ENCODE measurements at regions not wholly inside any gene's neighbourhood (a gene's known extent, or its start where the extent isn't known, plus 50 kb on each side); places are given as distances from the start of the nearest gene placed in this dataset.
"Not testable (repeated sequence)": the region's sequence is repeated elsewhere in the genome, so short reads cannot be mapped to it uniquely, and the experiment has no call there.

- Histone ChIP-seq H3K4me3 (ENCODE audit: low read depth, low read length) (no peak overlapping the region), H3K27me3 (ENCODE audit: control insufficient read depth, insufficient read depth, low read length) (no peaks in the 10 kb centered on the region), H3K9me3 (ENCODE audit: control insufficient read depth, insufficient read depth, low read length) (peaks cover 1% of the 10 kb centered on the region), H3K4me1 (ENCODE audit: control insufficient read depth, insufficient read depth, low read length) (no peaks in the 10 kb centered on the region), H3K36me3 (ENCODE audit: control insufficient read depth, insufficient read depth, low read length) (no peaks in the 10 kb centered on the region), H3K27ac (ENCODE audit: low read depth, low read length) (no peak overlapping the region)
- WGBS (ENCODE audit: insufficient coverage), result 52% methylated on average over 4 of the region's 10 CpGs
- DNase-seq (ENCODE audit: low read depth in 4 of 6, low spot score in 6 of 6), result peak in 1 of 6 donors; percentile 25
Observed at GRCh38 chr2:106323337-106324013, 129.4 kb upstream of the UXS1 start.

GRCh38 chr2:106322281-106322680 is 128.2 kb upstream of the UXS1 start:
- no peak for DNase-seq (ENCODE audit: low read depth in 4 of 6, low spot score in 6 of 6)
- peaks cover 1% of the 10 kb centered on the region for H3K9me3 ChIP-seq (ENCODE audit: control insufficient read depth, insufficient read depth, low read length)
- no peaks in the 10 kb centered on the region for H3K27me3 ChIP-seq (ENCODE audit: control insufficient read depth, insufficient read depth, low read length)
- no peaks in the 10 kb centered on the region for H3K36me3 ChIP-seq (ENCODE audit: control insufficient read depth, insufficient read depth, low read length)
- H3K4me1 ChIP-seq (ENCODE audit: control insufficient read depth, insufficient read depth, low read length), result no peaks in the 10 kb centered on the region
- no peak overlapping the region for H3K27ac ChIP-seq (ENCODE audit: low read depth, low read length)
- no peak overlapping the region for H3K4me3 ChIP-seq (ENCODE audit: low read depth, low read length)
- 81% methylated on average over 5 of the region's 5 CpGs for WGBS (ENCODE audit: insufficient coverage)

GRCh38 chr2:106320439-106320838 is 126.3 kb upstream of the UXS1 start:
- not testable (repeated sequence) for H3K9me3 ChIP-seq (ENCODE audit: control insufficient read depth, insufficient read depth, low read length); H3K27ac ChIP-seq (ENCODE audit: low read depth, low read length); H3K27me3 ChIP-seq (ENCODE audit: control insufficient read depth, insufficient read depth, low read length); DNase-seq (ENCODE audit: low read depth in 4 of 6, low spot score in 6 of 6); H3K4me1 ChIP-seq (ENCODE audit: control insufficient read depth, insufficient read depth, low read length); H3K4me3 ChIP-seq (ENCODE audit: low read depth, low read length); H3K36me3 ChIP-seq (ENCODE audit: control insufficient read depth, insufficient read depth, low read length)
- WGBS (ENCODE audit: insufficient coverage), result 100% methylated on average over 2 of the region's 2 CpGs

DNA sequence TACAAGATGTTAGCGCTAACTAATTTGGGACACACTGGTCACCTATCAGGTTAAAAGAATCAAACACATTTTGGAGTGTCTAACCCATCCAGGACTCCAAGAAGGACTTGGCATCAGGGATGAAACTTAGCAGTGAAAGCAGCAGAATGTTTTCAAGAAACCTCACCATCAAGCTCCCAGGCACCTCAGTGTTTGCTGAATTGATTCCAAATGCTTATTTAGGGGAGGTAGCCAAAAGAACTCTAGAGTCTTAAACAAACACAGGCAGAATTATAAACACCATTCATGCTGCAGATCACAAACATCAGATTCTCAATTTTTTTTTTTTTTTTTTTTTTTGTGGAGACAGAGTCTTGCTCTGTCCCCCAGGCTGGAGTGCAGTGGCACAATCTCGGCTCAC is 122.8 kb upstream of the UXS1 start:
- H3K4me1 ChIP-seq (ENCODE audit: control insufficient read depth, insufficient read depth, low read length), result no peaks in the 10 kb centered on the region
- H3K4me3 ChIP-seq (ENCODE audit: low read depth, low read length), result no peak overlapping the region
- no peaks in the 10 kb centered on the region for H3K36me3 ChIP-seq (ENCODE audit: control insufficient read depth, insufficient read depth, low read length)
- H3K27ac ChIP-seq (ENCODE audit: low read depth, low read length), result no peak overlapping the region
- no CpG with 5 or more reads among the region's 2 CpGs for WGBS (ENCODE audit: insufficient coverage)
- no peaks in the 10 kb centered on the region for H3K27me3 ChIP-seq (ENCODE audit: control insufficient read depth, insufficient read depth, low read length)
- peak in 1 of 6 donors; percentile 39 for DNase-seq (ENCODE audit: low read depth in 4 of 6, low spot score in 6 of 6)
- peaks cover 1% of the 10 kb centered on the region for H3K9me3 ChIP-seq (ENCODE audit: control insufficient read depth, insufficient read depth, low read length)

GRCh38 chr2:106314444-106314843 is 120.3 kb upstream of the UXS1 start:
- DNase-seq (ENCODE audit: low read depth in 4 of 6, low spot score in 6 of 6), result no peak

DNA sequence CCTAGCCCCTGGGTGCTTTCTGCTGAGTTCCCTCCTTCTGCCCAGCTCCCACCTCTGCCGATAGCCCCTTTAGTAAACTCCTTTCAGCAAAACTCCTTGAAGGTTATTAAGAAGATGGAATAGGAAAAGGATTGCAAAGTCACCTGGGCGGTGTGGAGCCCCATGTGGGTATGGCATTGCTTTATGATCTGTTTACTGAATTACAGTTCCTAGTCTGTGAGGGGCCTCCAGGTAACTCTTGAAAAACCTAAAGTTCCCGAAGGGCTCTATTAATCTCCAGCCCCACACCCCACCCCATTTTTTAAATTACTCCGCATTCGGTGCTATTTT is 116.9 kb upstream of the UXS1 start:
- Histone ChIP-seq H3K4me1 (ENCODE audit: control insufficient read depth, insufficient read depth, low read length) (no peaks in the 10 kb centered on the region), H3K36me3 (ENCODE audit: control insufficient read depth, insufficient read depth, low read length) (no peaks in the 10 kb centered on the region), H3K9me3 (ENCODE audit: control insufficient read depth, insufficient read depth, low read length) (no peaks in the 10 kb centered on the region), H3K27ac (ENCODE audit: low read depth, low read length) (no peak overlapping the region), H3K4me3 (ENCODE audit: low read depth, low read length) (no peak overlapping the region), H3K27me3 (ENCODE audit: control insufficient read depth, insufficient read depth, low read length) (no peaks in the 10 kb centered on the region)
- WGBS (ENCODE audit: insufficient coverage), result no CpG with 5 or more reads among the region's 5 CpGs
- DNase-seq (ENCODE audit: low read depth in 4 of 6, low spot score in 6 of 6), result no peak

More at GRCh38 chr2:106314444-106314843, 120.3 kb upstream of the UXS1 start:
- 88% methylated on average over 1 of the region's 3 CpGs for WGBS (ENCODE audit: insufficient coverage)
- H3K4me1 ChIP-seq (ENCODE audit: control insufficient read depth, insufficient read depth, low read length), result no peaks in the 10 kb centered on the region
- no peaks in the 10 kb centered on the region for H3K9me3 ChIP-seq (ENCODE audit: control insufficient read depth, insufficient read depth, low read length)
- H3K27me3 ChIP-seq (ENCODE audit: control insufficient read depth, insufficient read depth, low read length), result no peaks in the 10 kb centered on the region
- no peak overlapping the region for H3K4me3 ChIP-seq (ENCODE audit: low read depth, low read length)
- H3K27ac ChIP-seq (ENCODE audit: low read depth, low read length), result no peak overlapping the region
- H3K36me3 ChIP-seq (ENCODE audit: control insufficient read depth, insufficient read depth, low read length), result no peaks in the 10 kb centered on the region

- Histone ChIP-seq H3K27ac (ENCODE audit: low read depth, low read length) (no peak overlapping the region), H3K4me1 (ENCODE audit: control insufficient read depth, insufficient read depth, low read length) (no peaks in the 10 kb centered on the region), H3K36me3 (ENCODE audit: control insufficient read depth, insufficient read depth, low read length) (no peaks in the 10 kb centered on the region), H3K27me3 (ENCODE audit: control insufficient read depth, insufficient read depth, low read length) (no peaks in the 10 kb centered on the region), H3K9me3 (ENCODE audit: control insufficient read depth, insufficient read depth, low read length) (no peaks in the 10 kb centered on the region), H3K4me3 (ENCODE audit: low read depth, low read length) (no peak overlapping the region)
- DNase-seq (ENCODE audit: low read depth in 4 of 6, low spot score in 6 of 6), result no peak
- WGBS (ENCODE audit: insufficient coverage), result no CpG with 5 or more reads among the region's 1 CpG
Observed at GRCh38 chr2:106307860-106308259, 113.8 kb upstream of the UXS1 start.

DNA sequence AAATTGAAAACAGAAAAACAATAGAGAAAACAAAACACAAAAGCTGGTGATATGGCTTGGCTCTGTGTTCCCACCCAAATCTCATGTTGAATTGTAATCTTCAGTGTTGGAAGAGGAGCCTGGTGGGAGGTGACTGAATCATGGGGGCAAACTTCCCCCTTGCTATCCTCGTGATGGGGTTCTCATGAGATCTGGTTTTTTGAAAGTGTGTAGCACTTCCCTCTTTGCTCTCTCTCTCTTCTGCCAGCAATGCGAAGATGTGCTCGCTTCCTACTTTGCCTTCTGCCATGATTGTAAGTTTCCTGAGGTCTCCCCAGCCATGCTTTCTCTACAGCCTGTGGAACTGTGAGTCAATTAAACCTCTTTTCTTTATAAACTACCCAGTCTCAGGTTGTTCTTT is 112.3 kb upstream of the UXS1 start:
- no peaks in the 10 kb centered on the region for H3K4me1 ChIP-seq (ENCODE audit: control insufficient read depth, insufficient read depth, low read length)
- DNase-seq (ENCODE audit: low read depth in 4 of 6, low spot score in 6 of 6), result no peak
- no CpG with 5 or more reads among the region's 3 CpGs for WGBS (ENCODE audit: insufficient coverage)

GRCh38 chr2:106304612-106305184 is 110.6 kb upstream of the UXS1 start:
- WGBS (ENCODE audit: insufficient coverage), result 87% methylated on average over 5 of the region's 5 CpGs
- DNase-seq (ENCODE audit: low read depth in 4 of 6, low spot score in 6 of 6), result no peak

More for the DNA sequence above, 112.3 kb upstream of the UXS1 start:
- Histone ChIP-seq H3K27me3 (ENCODE audit: control insufficient read depth, insufficient read depth, low read length) (no peaks in the 10 kb centered on the region), H3K27ac (ENCODE audit: low read depth, low read length) (no peak overlapping the region), H3K36me3 (ENCODE audit: control insufficient read depth, insufficient read depth, low read length) (no peaks in the 10 kb centered on the region), H3K9me3 (ENCODE audit: control insufficient read depth, insufficient read depth, low read length) (no peaks in the 10 kb centered on the region), H3K4me3 (ENCODE audit: low read depth, low read length) (no peak overlapping the region)

DNA sequence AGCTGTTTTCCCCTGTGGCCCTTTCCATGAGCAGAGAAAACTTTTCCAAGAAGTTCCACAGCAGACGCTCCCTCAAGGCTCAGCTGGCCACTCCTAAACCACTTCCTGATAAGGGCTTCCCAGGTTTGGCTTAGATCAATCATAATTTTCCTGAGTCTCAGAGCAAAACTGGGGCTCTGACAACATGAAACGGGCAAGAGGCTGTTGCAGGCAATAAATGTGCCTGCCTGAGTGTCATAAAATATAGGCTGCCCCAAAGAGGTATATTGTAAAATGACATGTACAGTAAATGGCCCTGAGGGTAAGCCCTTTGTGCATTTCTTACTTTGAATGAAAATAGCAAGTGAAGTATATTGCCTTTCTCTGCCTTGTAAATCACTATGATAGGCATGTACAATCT is 105.6 kb upstream of the UXS1 start:
- WGBS (ENCODE audit: insufficient coverage), result 50% methylated on average over 1 of the region's 2 CpGs
- no peaks in the 10 kb centered on the region for H3K27me3 ChIP-seq (ENCODE audit: control insufficient read depth, insufficient read depth, low read length)
- DNase-seq (ENCODE audit: low read depth in 4 of 6, low spot score in 6 of 6), result peak in 1 of 6 donors; percentile 19
- H3K27ac ChIP-seq (ENCODE audit: low read depth, low read length), result no peak overlapping the region
- H3K4me1 ChIP-seq (ENCODE audit: control insufficient read depth, insufficient read depth, low read length), result no peaks in the 10 kb centered on the region
- no peaks in the 10 kb centered on the region for H3K36me3 ChIP-seq (ENCODE audit: control insufficient read depth, insufficient read depth, low read length)
- no peak overlapping the region for H3K4me3 ChIP-seq (ENCODE audit: low read depth, low read length)
- no peaks in the 10 kb centered on the region for H3K9me3 ChIP-seq (ENCODE audit: control insufficient read depth, insufficient read depth, low read length)

More at GRCh38 chr2:106304612-106305184, 110.6 kb upstream of the UXS1 start:
- Histone ChIP-seq H3K9me3 (ENCODE audit: control insufficient read depth, insufficient read depth, low read length) (no peaks in the 10 kb centered on the region), H3K36me3 (ENCODE audit: control insufficient read depth, insufficient read depth, low read length) (no peaks in the 10 kb centered on the region), H3K4me3 (ENCODE audit: low read depth, low read length) (no peak overlapping the region), H3K27ac (ENCODE audit: low read depth, low read length) (no peak overlapping the region), H3K4me1 (ENCODE audit: control insufficient read depth, insufficient read depth, low read length) (no peaks in the 10 kb centered on the region), H3K27me3 (ENCODE audit: control insufficient read depth, insufficient read depth, low read length) (no peaks in the 10 kb centered on the region)
